ENCODE measurements at regions not wholly inside any gene's neighbourhood (a gene's known extent, or its start where the extent isn't known, plus 50 kb on each side); places are given as distances from the start of the nearest gene placed in this dataset.

DNA sequence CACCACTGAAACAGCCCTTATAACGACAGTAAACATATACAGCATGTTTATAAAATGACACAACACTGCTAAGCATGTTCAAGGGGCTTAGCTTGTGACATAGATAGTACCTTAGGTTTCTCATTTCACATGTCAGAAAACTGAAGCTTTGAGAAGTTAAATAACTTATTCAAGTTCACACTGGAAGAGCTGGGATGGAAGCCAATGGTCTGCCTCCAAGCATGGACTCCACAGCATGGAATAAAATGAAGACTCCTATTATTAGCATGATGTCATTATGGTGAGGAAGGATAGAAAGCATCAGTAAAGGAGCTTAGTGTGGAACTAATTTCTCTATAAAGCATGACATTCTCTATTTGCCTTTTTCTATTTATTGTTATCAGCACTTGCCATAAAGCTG is 316.7 kb downstream of the PLK2 start:
- DNase-seq (ENCODE audit: low read depth) = no peak
- H3K4me3 ChIP-seq (ENCODE audit: low read depth, low read length) = no peak overlapping the region
- TF ChIP-seq, protein P1, sequence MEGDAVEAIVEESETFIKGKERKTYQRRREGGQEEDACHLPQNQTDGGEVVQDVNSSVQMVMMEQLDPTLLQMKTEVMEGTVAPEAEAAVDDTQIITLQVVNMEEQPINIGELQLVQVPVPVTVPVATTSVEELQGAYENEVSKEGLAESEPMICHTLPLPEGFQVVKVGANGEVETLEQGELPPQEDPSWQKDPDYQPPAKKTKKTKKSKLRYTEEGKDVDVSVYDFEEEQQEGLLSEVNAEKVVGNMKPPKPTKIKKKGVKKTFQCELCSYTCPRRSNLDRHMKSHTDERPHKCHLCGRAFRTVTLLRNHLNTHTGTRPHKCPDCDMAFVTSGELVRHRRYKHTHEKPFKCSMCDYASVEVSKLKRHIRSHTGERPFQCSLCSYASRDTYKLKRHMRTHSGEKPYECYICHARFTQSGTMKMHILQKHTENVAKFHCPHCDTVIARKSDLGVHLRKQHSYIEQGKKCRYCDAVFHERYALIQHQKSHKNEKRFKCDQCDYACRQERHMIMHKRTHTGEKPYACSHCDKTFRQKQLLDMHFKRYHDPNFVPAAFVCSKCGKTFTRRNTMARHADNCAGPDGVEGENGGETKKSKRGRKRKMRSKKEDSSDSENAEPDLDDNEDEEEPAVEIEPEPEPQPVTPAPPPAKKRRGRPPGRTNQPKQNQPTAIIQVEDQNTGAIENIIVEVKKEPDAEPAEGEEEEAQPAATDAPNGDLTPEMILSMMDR (IDR thresholded peaks at IDR 0.05; ENCODE audit: low read depth, low read length) = no peak
- TF ChIP-seq POLR2A (IDR thresholded peaks at IDR 0.05; ENCODE audit: extremely low read depth, insufficient read length) = no peak
- TF ChIP-seq MYC (IDR thresholded peaks at IDR 0.05; ENCODE audit: low read depth, low read length) = no peak
- TF ChIP-seq, protein P2, sequence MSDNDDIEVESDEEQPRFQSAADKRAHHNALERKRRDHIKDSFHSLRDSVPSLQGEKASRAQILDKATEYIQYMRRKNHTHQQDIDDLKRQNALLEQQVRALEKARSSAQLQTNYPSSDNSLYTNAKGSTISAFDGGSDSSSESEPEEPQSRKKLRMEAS (IDR thresholded peaks at IDR 0.05; ENCODE audit: low read depth, low read length) = no peak

DNA sequence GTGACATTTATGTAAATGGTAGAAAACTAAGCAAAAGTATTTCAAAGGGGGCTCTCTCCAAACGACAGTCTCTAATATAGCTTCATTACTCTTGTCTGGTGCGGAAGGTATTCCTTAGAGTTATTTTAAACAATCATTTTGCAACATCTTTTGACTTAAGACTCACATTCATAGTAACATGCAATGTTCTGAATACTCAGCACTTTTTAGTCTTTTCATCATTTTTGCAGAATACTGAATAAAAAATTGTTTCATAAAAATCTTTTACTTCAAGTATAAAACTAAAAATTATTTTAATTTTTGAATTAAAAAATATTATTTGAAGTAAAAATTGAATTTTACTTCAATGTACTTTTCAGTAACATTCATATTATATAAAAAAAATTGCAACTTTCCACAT is 321.1 kb downstream of the PLK2 start:
- TF ChIP-seq, protein P1 (IDR thresholded peaks at IDR 0.05; ENCODE audit: low read depth, low read length) = no peak
- TF ChIP-seq, protein P2 (IDR thresholded peaks at IDR 0.05; ENCODE audit: low read depth, low read length) = no peak
- TF ChIP-seq MYC (IDR thresholded peaks at IDR 0.05; ENCODE audit: low read depth, low read length) = no peak
- TF ChIP-seq POLR2A (IDR thresholded peaks at IDR 0.05; ENCODE audit: extremely low read depth, insufficient read length) = no peak

GRCh38 chr5:58136406-58136805 is 323.5 kb downstream of the PLK2 start:
- no peak for TF ChIP-seq MYC (IDR thresholded peaks at IDR 0.05; ENCODE audit: low read depth, low read length)
- TF ChIP-seq POLR2A (IDR thresholded peaks at IDR 0.05; ENCODE audit: extremely low read depth, insufficient read length) = no peak
- TF ChIP-seq, protein P2 (IDR thresholded peaks at IDR 0.05; ENCODE audit: low read depth, low read length) = no peak
- TF ChIP-seq, protein P1 (IDR thresholded peaks at IDR 0.05; ENCODE audit: low read depth, low read length) = no peak
- no peak overlapping the region for H3K4me3 ChIP-seq (ENCODE audit: low read depth, low read length)
- no peak for DNase-seq (ENCODE audit: low read depth)

More for the DNA sequence above, 321.1 kb downstream of the PLK2 start:
- H3K4me3 ChIP-seq (ENCODE audit: low read depth, low read length) = no peak overlapping the region
- no peak for DNase-seq (ENCODE audit: low read depth)

DNA sequence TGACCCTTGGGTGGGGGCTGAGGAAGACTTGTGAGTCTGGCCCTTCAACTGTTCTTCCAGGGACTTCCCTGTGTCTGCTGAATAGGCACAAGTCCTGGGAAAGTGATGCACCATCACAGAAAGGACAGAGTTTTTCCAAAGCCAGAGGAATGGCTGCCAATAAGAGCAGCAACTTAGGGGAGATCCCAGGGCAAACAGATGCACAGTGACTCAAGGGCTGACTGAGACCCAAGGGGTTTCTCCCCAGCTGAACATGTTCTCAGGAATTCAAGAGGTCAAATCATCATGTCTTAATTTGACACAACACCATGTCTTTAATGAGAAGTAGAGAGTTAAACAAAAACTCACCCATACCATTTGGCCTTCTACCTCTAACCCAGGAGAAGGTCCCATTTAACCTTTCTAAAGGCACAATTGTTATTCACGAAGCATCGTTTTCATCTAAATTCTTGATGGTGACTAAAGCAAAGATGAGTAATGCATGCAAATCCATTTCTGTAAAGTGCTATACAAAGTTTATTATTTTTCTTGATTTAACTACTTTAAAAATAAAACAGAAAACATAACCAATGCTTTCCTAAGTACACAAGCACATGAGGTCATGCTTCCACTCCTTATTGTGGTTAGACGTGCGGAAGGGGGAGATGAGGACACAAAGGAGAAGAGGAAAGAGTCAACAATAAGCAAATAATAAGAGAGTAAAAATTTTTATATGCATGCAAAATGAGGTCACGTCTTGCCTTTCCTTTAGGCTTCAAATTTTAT is 324.1 kb downstream of the PLK2 start:
- TF ChIP-seq POLR2A (IDR thresholded peaks at IDR 0.05; ENCODE audit: extremely low read depth, insufficient read length) (no peak), MYC (IDR thresholded peaks at IDR 0.05; ENCODE audit: low read depth, low read length) (no peak)
- TF ChIP-seq, protein P1 (IDR thresholded peaks at IDR 0.05; ENCODE audit: low read depth, low read length) = no peak
- TF ChIP-seq, protein P2 (IDR thresholded peaks at IDR 0.05; ENCODE audit: low read depth, low read length) = no peak
- DNase-seq (ENCODE audit: low read depth) = no peak
- no peak overlapping the region for H3K4me3 ChIP-seq (ENCODE audit: low read depth, low read length)

DNA sequence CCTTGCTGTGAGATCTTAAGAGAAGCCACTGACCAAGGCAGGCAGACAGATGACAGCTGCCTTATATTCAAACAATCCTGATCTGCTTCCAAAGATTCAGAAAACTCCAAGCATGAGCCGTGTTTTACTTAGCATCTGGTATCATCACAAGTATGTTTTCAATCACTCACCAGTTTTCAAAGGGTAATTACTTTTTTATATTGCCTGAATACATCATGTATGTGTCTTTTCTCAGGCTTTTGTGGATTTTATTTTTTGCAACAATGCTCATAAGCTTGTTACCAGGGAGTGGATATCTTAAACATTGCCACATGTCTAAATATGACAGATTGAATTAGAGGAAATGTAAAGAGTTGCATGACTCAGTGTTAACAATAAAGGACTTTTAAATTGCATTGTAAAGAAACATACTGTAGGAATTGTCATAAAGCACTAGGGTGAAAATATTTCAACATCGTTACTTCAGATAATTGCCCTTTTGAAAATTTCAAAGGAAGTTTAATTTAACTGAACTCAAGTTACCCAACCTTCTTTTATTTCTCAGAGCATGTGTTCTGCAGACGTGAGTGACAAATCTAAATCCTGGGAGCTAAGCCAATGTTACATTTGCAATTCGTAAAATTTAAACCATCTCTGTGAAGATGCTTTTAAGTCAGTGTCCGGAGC is 326.1 kb downstream of the PLK2 start:
- DNase-seq (ENCODE audit: low read depth) = no peak
- TF ChIP-seq POLR2A (IDR thresholded peaks at IDR 0.05; ENCODE audit: extremely low read depth, insufficient read length) (no peak), MYC (IDR thresholded peaks at IDR 0.05; ENCODE audit: low read depth, low read length) (no peak)
- TF ChIP-seq, protein P1 (IDR thresholded peaks at IDR 0.05; ENCODE audit: low read depth, low read length) = no peak
- TF ChIP-seq, protein P2 (IDR thresholded peaks at IDR 0.05; ENCODE audit: low read depth, low read length) = no peak
- no peak overlapping the region for H3K4me3 ChIP-seq (ENCODE audit: low read depth, low read length)
